ENCODE measurements at regions not wholly inside any gene's neighbourhood (a gene's known extent, or its start where the extent isn't known, plus 50 kb on each side); places are given as distances from the start of the nearest gene placed in this dataset.
A peak's percentile ranks its signal among the peaks of the same experiment; 100 is the strongest.

- no peaks in the 10 kb centered on the region for H4K20me1 ChIP-seq (ENCODE audit: insufficient read depth, low read length)
- no peaks in the 10 kb centered on the region for H3K79me2 ChIP-seq (ENCODE audit: insufficient read depth, low read length)
- TF ChIP-seq EZH2 (IDR thresholded peaks at IDR 0.05; ENCODE audit: insufficient read depth, low read length): no peak
- no peak for TF ChIP-seq CTCF (IDR thresholded peaks at IDR 0.05; ENCODE audit: insufficient read depth, low read depth, low read length)
- H3K4me1 ChIP-seq (ENCODE audit: insufficient read depth, low read length): peaks cover 8% of the 10 kb centered on the region
- H2AFZ ChIP-seq (ENCODE audit: low read depth, low read length): no peak overlapping the region
- Mint-ChIP-seq H3K9me3 (ENCODE audit: unreplicated experiment) (no peaks in the 10 kb centered on the region), H3K4me3 (ENCODE audit: unreplicated experiment) (no peak overlapping the region), H3K4me1 (ENCODE audit: low read depth, unreplicated experiment) (no peaks in the 10 kb centered on the region), H3K36me3 (ENCODE audit: low read depth, unreplicated experiment) (no peaks in the 10 kb centered on the region), H3K27me3 (ENCODE audit: low read depth, unreplicated experiment) (no peaks in the 10 kb centered on the region), H3K27ac (ENCODE audit: unreplicated experiment) (no peak overlapping the region)
- no peaks in the 10 kb centered on the region for H3K9me3 ChIP-seq (ENCODE audit: insufficient read depth, low read depth, low read length)
- DNase-seq (ENCODE audit: low read depth): peak; percentile 68
- H3K27ac ChIP-seq (ENCODE audit: low read depth, low read length): peak overlapping the region; percentile 70
- H3K9ac ChIP-seq (ENCODE audit: low read length): no peak overlapping the region
- H3K4me3 ChIP-seq (ENCODE audit: insufficient read depth, low read depth, low read length): no peak overlapping the region
- H3K27me3 ChIP-seq (ENCODE audit: insufficient read depth, low read length): no peaks in the 10 kb centered on the region
- H3K36me3 ChIP-seq (ENCODE audit: insufficient read depth, low read length): no peaks in the 10 kb centered on the region
- peak overlapping the region; percentile 46 for H3K4me2 ChIP-seq (ENCODE audit: low read length)
- FAIRE-seq: peak; percentile 94
Measured at GRCh38 chrX:28135378-28136047, 154.3 kb upstream of the DCAF8L1 start.

- Mint-ChIP-seq H3K4me1 (ENCODE audit: low read depth, unreplicated experiment) (no peaks in the 10 kb centered on the region), H3K27me3 (ENCODE audit: low read depth, unreplicated experiment) (no peaks in the 10 kb centered on the region), H3K4me3 (ENCODE audit: unreplicated experiment) (no peak overlapping the region), H3K36me3 (ENCODE audit: low read depth, unreplicated experiment) (no peaks in the 10 kb centered on the region), H3K27ac (ENCODE audit: unreplicated experiment) (no peak overlapping the region), H3K9me3 (ENCODE audit: unreplicated experiment) (no peaks in the 10 kb centered on the region)
- no peaks in the 10 kb centered on the region for H4K20me1 ChIP-seq (ENCODE audit: insufficient read depth, low read length)
- no peaks in the 10 kb centered on the region for H3K79me2 ChIP-seq (ENCODE audit: insufficient read depth, low read length)
- H3K36me3 ChIP-seq (ENCODE audit: insufficient read depth, low read length): no peaks in the 10 kb centered on the region
- no peak overlapping the region for H2AFZ ChIP-seq (ENCODE audit: low read depth, low read length)
- H3K9ac ChIP-seq (ENCODE audit: low read length): no peak overlapping the region
- no peaks in the 10 kb centered on the region for H3K27me3 ChIP-seq (ENCODE audit: insufficient read depth, low read length)
- no peak overlapping the region for H3K4me2 ChIP-seq (ENCODE audit: low read length)
- no peaks in the 10 kb centered on the region for H3K9me3 ChIP-seq (ENCODE audit: insufficient read depth, low read depth, low read length)
- FAIRE-seq (peak; percentile 67), DNase-seq (ENCODE audit: low read depth) (no peak)
- no peak overlapping the region for H3K27ac ChIP-seq (ENCODE audit: low read depth, low read length)
- peaks cover 8% of the 10 kb centered on the region for H3K4me1 ChIP-seq (ENCODE audit: insufficient read depth, low read length)
- H3K4me3 ChIP-seq (ENCODE audit: insufficient read depth, low read depth, low read length): no peak overlapping the region
- no peak for TF ChIP-seq CTCF (IDR thresholded peaks at IDR 0.05; ENCODE audit: insufficient read depth, low read depth, low read length)
Measured at GRCh38 chrX:28133763-28134162, 152.5 kb upstream of the DCAF8L1 start.

- Histone ChIP-seq H3K27ac (ENCODE audit: low read depth, low read length) (no peak overlapping the region), H3K9me3 (ENCODE audit: insufficient read depth, low read depth, low read length) (no peaks in the 10 kb centered on the region), H3K4me3 (ENCODE audit: insufficient read depth, low read depth, low read length) (no peak overlapping the region), H4K20me1 (ENCODE audit: insufficient read depth, low read length) (no peaks in the 10 kb centered on the region), H3K4me1 (ENCODE audit: insufficient read depth, low read length) (peaks cover 4% of the 10 kb centered on the region), H3K36me3 (ENCODE audit: insufficient read depth, low read length) (no peaks in the 10 kb centered on the region), H3K79me2 (ENCODE audit: insufficient read depth, low read length) (no peaks in the 10 kb centered on the region), H2AFZ (ENCODE audit: low read depth, low read length) (no peak overlapping the region), H3K27me3 (ENCODE audit: insufficient read depth, low read length) (no peaks in the 10 kb centered on the region), H3K4me2 (ENCODE audit: low read length) (peak overlapping the region; percentile 11), H3K9ac (ENCODE audit: low read length) (no peak overlapping the region)
- Mint-ChIP-seq H3K27me3 (ENCODE audit: low read depth, unreplicated experiment) (no peaks in the 10 kb centered on the region), H3K4me1 (ENCODE audit: low read depth, unreplicated experiment) (no peaks in the 10 kb centered on the region), H3K36me3 (ENCODE audit: low read depth, unreplicated experiment) (no peaks in the 10 kb centered on the region), H3K27ac (ENCODE audit: unreplicated experiment) (no peak overlapping the region), H3K4me3 (ENCODE audit: unreplicated experiment) (no peak overlapping the region), H3K9me3 (ENCODE audit: unreplicated experiment) (no peaks in the 10 kb centered on the region)
- FAIRE-seq: no peak
- no peak for TF ChIP-seq CTCF (IDR thresholded peaks at IDR 0.05; ENCODE audit: insufficient read depth, low read depth, low read length)
- TF ChIP-seq EZH2 (IDR thresholded peaks at IDR 0.05; ENCODE audit: insufficient read depth, low read length): no peak
- DNase-seq (ENCODE audit: low read depth): no peak
Measured at GRCh38 chrX:28127662-28128061, 146.4 kb upstream of the DCAF8L1 start.
